MV-4-11 (cell line): ENCODE measurements at regions not wholly inside any gene's neighbourhood (a gene's known extent, or its start where the extent isn't known, plus 50 kb on each side); places are given as distances from the start of the nearest gene placed in this dataset.

ENCODE experiments used
- DNase-seq: peaks from one replicate; lab custom pipeline; 2025; lab: John Stamatoyannopoulos, UW

- DNase-seq = no peak
Measured at GRCh38 chr14:98623788-98624415, 648.1 kb downstream of the BCL11B start.

GRCh38 chr14:98633380-98633779, 638.6 kb downstream of the BCL11B start:
- no peak for DNase-seq

GRCh38 chr14:98634043-98634820, 637.8 kb downstream of the BCL11B start:
- no peak for DNase-seq

- no peak for DNase-seq
Measured at GRCh38 chr14:98638366-98638765, 633.6 kb downstream of the BCL11B start.

- DNase-seq = no peak
Measured at GRCh38 chr14:98647754-98648153, 624.2 kb downstream of the BCL11B start.

- no peak for DNase-seq
Measured at GRCh38 chr14:98651037-98651436, 621.0 kb downstream of the BCL11B start.

- no peak for DNase-seq
Measured at GRCh38 chr14:98665007-98665406, 607.0 kb downstream of the BCL11B start.

GRCh38 chr14:98666545-98666944, 605.5 kb downstream of the BCL11B start:
- DNase-seq = no peak

- DNase-seq = no peak
Measured at GRCh38 chr14:98682033-98682432, 590.0 kb downstream of the BCL11B start.

GRCh38 chr14:98682726-98683125, 589.3 kb downstream of the BCL11B start:
- no peak for DNase-seq

- DNase-seq = no peak
Measured at GRCh38 chr14:98684468-98684867, 587.5 kb downstream of the BCL11B start.

- no peak for DNase-seq
Measured at GRCh38 chr14:98685725-98686124, 586.3 kb downstream of the BCL11B start.

- DNase-seq = no peak
Measured at GRCh38 chr14:98688446-98688845, 583.6 kb downstream of the BCL11B start.

- DNase-seq = no peak
Measured at GRCh38 chr14:98689951-98690350, 582.0 kb downstream of the BCL11B start.

GRCh38 chr14:98692832-98693231, 579.2 kb downstream of the BCL11B start:
- DNase-seq = peak; percentile 2

- peak; percentile 16 for DNase-seq
Measured at GRCh38 chr14:98694541-98694940, 577.5 kb downstream of the BCL11B start.

- DNase-seq = no peak
Measured at GRCh38 chr14:98695809-98696208, 576.2 kb downstream of the BCL11B start.

- DNase-seq = no peak
Measured at GRCh38 chr14:98698341-98698740, 573.7 kb downstream of the BCL11B start.

- DNase-seq = no peak
Measured at GRCh38 chr14:98700748-98701147, 571.2 kb downstream of the BCL11B start.

- DNase-seq = no peak
Measured at GRCh38 chr14:98701377-98701776, 570.6 kb downstream of the BCL11B start.

- DNase-seq = no peak
Measured at GRCh38 chr14:98704441-98704840, 567.6 kb downstream of the BCL11B start.

GRCh38 chr14:98705871-98706300, 566.1 kb downstream of the BCL11B start:
- no peak for DNase-seq

GRCh38 chr14:98707522-98707921, 564.5 kb downstream of the BCL11B start:
- DNase-seq = no peak

- DNase-seq = no peak
Measured at GRCh38 chr14:98708555-98708954, 563.4 kb downstream of the BCL11B start.
